ENCODE measurements at regions not wholly inside any gene's neighbourhood (a gene's known extent, or its start where the extent isn't known, plus 50 kb on each side); places are given as distances from the start of the nearest gene placed in this dataset.

DNA sequence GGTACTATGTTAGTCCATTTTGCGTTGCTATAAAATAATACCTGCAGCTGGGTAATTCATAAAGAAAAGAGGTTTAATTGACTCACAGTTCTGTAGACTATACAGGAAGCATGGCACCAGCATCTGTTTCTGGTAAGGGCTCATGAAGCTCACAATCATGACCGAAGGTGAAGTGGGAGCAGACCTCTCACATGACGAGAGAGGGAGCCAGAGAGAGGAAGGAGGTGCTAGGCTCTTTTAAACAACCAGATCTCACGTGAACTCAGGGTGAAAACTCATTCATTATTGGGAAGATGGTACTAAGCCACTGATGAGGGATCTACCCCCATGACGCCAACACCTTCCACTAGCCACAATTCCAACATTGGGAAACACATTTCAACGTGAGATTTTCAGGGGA is 301.7 kb upstream of the MDFIC2 start:
- no peak for DNase-seq (ENCODE audit: low spot score)
- no peaks in the 10 kb centered on the region for H3K4me1 ChIP-seq (ENCODE audit: control insufficient read depth in 4 of 4, insufficient read depth in 4 of 4, low read length in 3 of 4)
- 73% methylated on average over 6 of the region's 6 CpGs for WGBS
- no peak for TF ChIP-seq REST (IDR thresholded peaks at IDR 0.05)
- TF ChIP-seq YY1 (IDR thresholded peaks at IDR 0.05): no peak
- no peak for TF ChIP-seq RXRA (IDR thresholded peaks at IDR 0.05)
- TF ChIP-seq FOXA2 (IDR thresholded peaks at IDR 0.05): no peak
- TF ChIP-seq ATF3 (IDR thresholded peaks at IDR 0.05): no peak
- H3K9ac ChIP-seq (ENCODE audit: low read depth in 1 of 2, low read length in 2 of 2): no peak overlapping the region
- H3K4me3 ChIP-seq (ENCODE audit: low read depth in 1 of 3, low read length in 3 of 3): no peak overlapping the region
- no peak overlapping the region for H3K27ac ChIP-seq (ENCODE audit: low read depth in 1 of 2, low read length in 2 of 2)
- no peaks in the 10 kb centered on the region for H3K27me3 ChIP-seq (ENCODE audit: control insufficient read depth in 4 of 4, insufficient read depth in 4 of 4, low read length in 3 of 4)
- H3K9me3 ChIP-seq (ENCODE audit: control insufficient read depth in 4 of 4, low read length in 3 of 4): no peaks in the 10 kb centered on the region
- no peaks in the 10 kb centered on the region for H3K36me3 ChIP-seq (ENCODE audit: control insufficient read depth in 4 of 4, insufficient read depth in 3 of 4, low read depth in 1 of 4, low read length in 3 of 4)

GRCh38 chr3:70612920-70613319 is 300.5 kb upstream of the MDFIC2 start:
- H3K27me3 ChIP-seq (ENCODE audit: control insufficient read depth in 4 of 4, insufficient read depth in 4 of 4, low read length in 3 of 4): no peaks in the 10 kb centered on the region
- 88% methylated on average over 11 of the region's 11 CpGs for WGBS
- H3K4me1 ChIP-seq (ENCODE audit: control insufficient read depth in 4 of 4, insufficient read depth in 4 of 4, low read length in 3 of 4): no peaks in the 10 kb centered on the region
- no peak overlapping the region for H3K27ac ChIP-seq (ENCODE audit: low read depth in 1 of 2, low read length in 2 of 2)
- no peak for DNase-seq (ENCODE audit: low spot score)
- no peaks in the 10 kb centered on the region for H3K9me3 ChIP-seq (ENCODE audit: control insufficient read depth in 4 of 4, low read length in 3 of 4)
- no peak overlapping the region for H3K4me3 ChIP-seq (ENCODE audit: low read depth in 1 of 3, low read length in 3 of 3)
- TF ChIP-seq RXRA (IDR thresholded peaks at IDR 0.05) (no peak), HNF4G (IDR thresholded peaks at IDR 0.05) (no peak), TAF1 (conservative IDR thresholded peaks at IDR 0.05) (no peak), FOXA2 (IDR thresholded peaks at IDR 0.05) (no peak), NR2F2 (IDR thresholded peaks at IDR 0.05) (no peak), ATF3 (IDR thresholded peaks at IDR 0.05) (no peak), RAD21 (IDR thresholded peaks at IDR 0.05) (no peak), FOXA1 (IDR thresholded peaks at IDR 0.05) (no peak), EGR1 (IDR thresholded peaks at IDR 0.05; ENCODE audit: low read depth in 2 of 2) (no peak), JUND (IDR thresholded peaks at IDR 0.05) (no peak), SP1 (IDR thresholded peaks at IDR 0.05) (no peak), GABPA (IDR thresholded peaks at IDR 0.05 in 1 of 2, conservative IDR thresholded peaks at IDR 0.05 in 1 of 2) (no peak), YY1 (IDR thresholded peaks at IDR 0.05) (no peak), HNF4A (conservative IDR thresholded peaks at IDR 0.05) (no peak), REST (IDR thresholded peaks at IDR 0.05) (no peak)
- TF ChIP-seq, protein P1, sequence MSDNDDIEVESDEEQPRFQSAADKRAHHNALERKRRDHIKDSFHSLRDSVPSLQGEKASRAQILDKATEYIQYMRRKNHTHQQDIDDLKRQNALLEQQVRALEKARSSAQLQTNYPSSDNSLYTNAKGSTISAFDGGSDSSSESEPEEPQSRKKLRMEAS (IDR thresholded peaks at IDR 0.05): no peak
- TF ChIP-seq, protein P2, sequence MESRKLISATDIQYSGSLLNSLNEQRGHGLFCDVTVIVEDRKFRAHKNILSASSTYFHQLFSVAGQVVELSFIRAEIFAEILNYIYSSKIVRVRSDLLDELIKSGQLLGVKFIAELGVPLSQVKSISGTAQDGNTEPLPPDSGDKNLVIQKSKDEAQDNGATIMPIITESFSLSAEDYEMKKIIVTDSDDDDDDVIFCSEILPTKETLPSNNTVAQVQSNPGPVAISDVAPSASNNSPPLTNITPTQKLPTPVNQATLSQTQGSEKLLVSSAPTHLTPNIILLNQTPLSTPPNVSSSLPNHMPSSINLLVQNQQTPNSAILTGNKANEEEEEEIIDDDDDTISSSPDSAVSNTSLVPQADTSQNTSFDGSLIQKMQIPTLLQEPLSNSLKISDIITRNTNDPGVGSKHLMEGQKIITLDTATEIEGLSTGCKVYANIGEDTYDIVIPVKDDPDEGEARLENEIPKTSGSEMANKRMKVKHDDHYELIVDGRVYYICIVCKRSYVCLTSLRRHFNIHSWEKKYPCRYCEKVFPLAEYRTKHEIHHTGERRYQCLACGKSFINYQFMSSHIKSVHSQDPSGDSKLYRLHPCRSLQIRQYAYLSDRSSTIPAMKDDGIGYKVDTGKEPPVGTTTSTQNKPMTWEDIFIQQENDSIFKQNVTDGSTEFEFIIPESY (IDR thresholded peaks at IDR 0.05): no peak
- TF ChIP-seq, protein P3, sequence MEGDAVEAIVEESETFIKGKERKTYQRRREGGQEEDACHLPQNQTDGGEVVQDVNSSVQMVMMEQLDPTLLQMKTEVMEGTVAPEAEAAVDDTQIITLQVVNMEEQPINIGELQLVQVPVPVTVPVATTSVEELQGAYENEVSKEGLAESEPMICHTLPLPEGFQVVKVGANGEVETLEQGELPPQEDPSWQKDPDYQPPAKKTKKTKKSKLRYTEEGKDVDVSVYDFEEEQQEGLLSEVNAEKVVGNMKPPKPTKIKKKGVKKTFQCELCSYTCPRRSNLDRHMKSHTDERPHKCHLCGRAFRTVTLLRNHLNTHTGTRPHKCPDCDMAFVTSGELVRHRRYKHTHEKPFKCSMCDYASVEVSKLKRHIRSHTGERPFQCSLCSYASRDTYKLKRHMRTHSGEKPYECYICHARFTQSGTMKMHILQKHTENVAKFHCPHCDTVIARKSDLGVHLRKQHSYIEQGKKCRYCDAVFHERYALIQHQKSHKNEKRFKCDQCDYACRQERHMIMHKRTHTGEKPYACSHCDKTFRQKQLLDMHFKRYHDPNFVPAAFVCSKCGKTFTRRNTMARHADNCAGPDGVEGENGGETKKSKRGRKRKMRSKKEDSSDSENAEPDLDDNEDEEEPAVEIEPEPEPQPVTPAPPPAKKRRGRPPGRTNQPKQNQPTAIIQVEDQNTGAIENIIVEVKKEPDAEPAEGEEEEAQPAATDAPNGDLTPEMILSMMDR (IDR thresholded peaks at IDR 0.05; ENCODE audit: low read depth, low read length, missing input control): no peak
- no peaks in the 10 kb centered on the region for H3K36me3 ChIP-seq (ENCODE audit: control insufficient read depth in 4 of 4, insufficient read depth in 3 of 4, low read depth in 1 of 4, low read length in 3 of 4)
- no peak overlapping the region for H3K9ac ChIP-seq (ENCODE audit: low read depth in 1 of 2, low read length in 2 of 2)

All from liver (tissue), 8 donors.